ENCODE measurements at regions not wholly inside any gene's neighbourhood (a gene's known extent, or its start where the extent isn't known, plus 50 kb on each side); places are given as distances from the start of the nearest gene placed in this dataset.
"Not testable (repeated sequence)": the region's sequence is repeated elsewhere in the genome, so short reads cannot be mapped to it uniquely, and the experiment has no call there.

GRCh38 chr3:197408177-197408957 lies 110.0 kb upstream of the DLG1 start:
- no peaks in the 10 kb centered on the region for H3K9me3 ChIP-seq
- no peak overlapping the region for H3K27ac ChIP-seq
- DNase-seq (ENCODE audit: low spot score) = no peak
- H3K4me1 ChIP-seq = peaks cover 0 to 4% of the 10 kb centered on the region in 2 donors
- no peak overlapping the region for H3K4me3 ChIP-seq
- H3K27me3 ChIP-seq = no peaks in the 10 kb centered on the region
- no peaks in the 10 kb centered on the region for H3K36me3 ChIP-seq
- no peak for TF ChIP-seq CTCF (IDR thresholded peaks at IDR 0.05)

- Histone ChIP-seq H3K27me3 (no peaks in the 10 kb centered on the region), H3K9me3 (no peaks in the 10 kb centered on the region), H3K4me3 (no peak overlapping the region), H3K27ac (no peak overlapping the region), H3K36me3 (no peaks in the 10 kb centered on the region), H3K4me1 (peaks cover 0 to 4% of the 10 kb centered on the region in 2 donors)
- TF ChIP-seq CTCF (IDR thresholded peaks at IDR 0.05) = no peak
- peak; percentile 26 for DNase-seq (ENCODE audit: low spot score)
Measured at GRCh38 chr3:197407526-197407925, 109.1 kb upstream of the DLG1 start.

- TF ChIP-seq CTCF (IDR thresholded peaks at IDR 0.05) = no peak
- no peak for DNase-seq (ENCODE audit: low spot score)
Measured at GRCh38 chr3:197407053-197407452, 108.6 kb upstream of the DLG1 start.

GRCh38 chr3:197406266-197406665 lies 107.9 kb upstream of the DLG1 start:
- Histone ChIP-seq H3K4me3 (no peak overlapping the region), H3K4me1 (peaks cover 0 to 4% of the 10 kb centered on the region in 2 donors), H3K27ac (peak overlapping the region in 1 of 2 donors; percentile 29), H3K36me3 (no peaks in the 10 kb centered on the region), H3K9me3 (no peaks in the 10 kb centered on the region), H3K27me3 (no peaks in the 10 kb centered on the region)
- no peak for TF ChIP-seq CTCF (IDR thresholded peaks at IDR 0.05)
- DNase-seq (ENCODE audit: low spot score) = no peak

More at GRCh38 chr3:197407053-197407452, 108.6 kb upstream of the DLG1 start:
- no peak overlapping the region for H3K4me3 ChIP-seq
- H3K4me1 ChIP-seq = peaks cover 0 to 4% of the 10 kb centered on the region in 2 donors
- H3K9me3 ChIP-seq = no peaks in the 10 kb centered on the region
- H3K27ac ChIP-seq = no peak overlapping the region
- H3K27me3 ChIP-seq = no peaks in the 10 kb centered on the region
- H3K36me3 ChIP-seq = no peaks in the 10 kb centered on the region

- no peak for TF ChIP-seq CTCF (IDR thresholded peaks at IDR 0.05)
- DNase-seq (ENCODE audit: low spot score) = no peak
- peaks cover 0 to 4% of the 10 kb centered on the region in 2 donors for H3K4me1 ChIP-seq
- H3K27me3 ChIP-seq = no peaks in the 10 kb centered on the region
- H3K9me3 ChIP-seq = no peaks in the 10 kb centered on the region
- H3K27ac ChIP-seq = no peak overlapping the region
- no peaks in the 10 kb centered on the region for H3K36me3 ChIP-seq
- H3K4me3 ChIP-seq = no peak overlapping the region
Measured at GRCh38 chr3:197404754-197405153, 106.3 kb upstream of the DLG1 start.

GRCh38 chr3:197404030-197404429 lies 105.6 kb upstream of the DLG1 start:
- Histone ChIP-seq H3K27ac (no peak overlapping the region), H3K9me3 (no peaks in the 10 kb centered on the region), H3K36me3 (no peaks in the 10 kb centered on the region), H3K4me3 (no peak overlapping the region), H3K4me1 (peaks cover 0 to 4% of the 10 kb centered on the region in 2 donors), H3K27me3 (no peaks in the 10 kb centered on the region)
- no peak for DNase-seq (ENCODE audit: low spot score)
- TF ChIP-seq CTCF (IDR thresholded peaks at IDR 0.05) = no peak

- not testable (repeated sequence) for H3K36me3 ChIP-seq, H3K4me1 ChIP-seq, H3K27ac ChIP-seq, H3K9me3 ChIP-seq, H3K4me3 ChIP-seq, H3K27me3 ChIP-seq
- DNase-seq (ENCODE audit: low spot score) = peak; percentile 46
Measured at GRCh38 chr3:197402401-197402800, 104.0 kb upstream of the DLG1 start.
